NB4 (cell line): ENCODE measurements at regions not wholly inside any gene's neighbourhood (a gene's known extent, or its start where the extent isn't known, plus 50 kb on each side); places are given as distances from the start of the nearest gene placed in this dataset.

Source experiments
- CTCF ChIP-seq: IDR thresholded peaks from one replicate; pipeline ENCODE4 v1.5.1; 2012; ENCODE audit warnings: low read depth, low read length
- POLR2A ChIP-seq: IDR thresholded peaks from 2 replicates; pipeline ENCODE4 v1.6.1; 2011; ENCODE audit warnings: mild to moderate bottlenecking; ENCODE audit not compliant: insufficient read length; ENCODE audit errors: extremely low read depth

DNA sequence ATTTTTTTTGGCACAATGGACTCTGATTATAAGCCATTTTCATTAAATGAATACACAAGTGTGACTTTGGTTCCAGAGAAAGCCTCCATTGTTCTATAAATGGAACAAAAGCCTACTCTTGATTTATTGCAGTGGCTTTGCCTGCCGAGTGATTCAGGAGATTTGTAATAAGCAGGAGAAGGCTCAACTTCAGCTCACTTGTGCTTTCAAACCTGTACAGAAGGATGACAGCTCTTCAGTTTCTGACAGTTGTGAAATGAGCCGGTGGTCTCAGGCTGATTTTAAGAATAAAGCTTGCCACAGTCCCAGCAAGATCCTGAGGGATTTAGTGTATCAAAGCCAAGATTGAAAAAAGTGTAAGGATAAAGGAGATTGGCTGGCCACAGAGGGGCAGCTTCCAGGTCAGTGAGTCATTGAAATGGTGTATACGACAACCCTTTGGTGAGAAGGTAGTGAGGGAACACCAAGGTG, 438.8 kb upstream of the TGFBR2 start:
- TF ChIP-seq CTCF = no peak
- TF ChIP-seq POLR2A = no peak
